AG09309 (cell line): ENCODE measurements at regions not wholly inside any gene's neighbourhood (a gene's known extent, or its start where the extent isn't known, plus 50 kb on each side); places are given as distances from the start of the nearest gene placed in this dataset.
"Not testable (repeated sequence)": the region's sequence is repeated elsewhere in the genome, so short reads cannot be mapped to it uniquely, and the experiment has no call there.

Experiments used
- DNase-seq: peaks from one replicate; pipeline ENCODE4 v3.0.0-alpha.2; 2010; ENCODE audit warnings: low read depth
- H3K4me3 ChIP-seq: 2 replicates; pipeline ENCODE4 v1.5.1; 2011; ENCODE audit warnings: mild to moderate bottlenecking, low read depth, low read length, moderate library complexity; ENCODE audit not compliant: control insufficient read depth
- TF ChIP-seq, protein P1 (sequence below): IDR thresholded peaks from 2 replicates; pipeline ENCODE4 v1.5.1; 2011; ENCODE audit warnings: mild to moderate bottlenecking, low read depth, low read length, inconsistent platforms; ENCODE audit not compliant: insufficient read depth, control insufficient read depth; ENCODE audit errors: missing control alignments

- DNase-seq, result no peak
- no peak overlapping the region for H3K4me3 ChIP-seq
- TF ChIP-seq, protein P1, sequence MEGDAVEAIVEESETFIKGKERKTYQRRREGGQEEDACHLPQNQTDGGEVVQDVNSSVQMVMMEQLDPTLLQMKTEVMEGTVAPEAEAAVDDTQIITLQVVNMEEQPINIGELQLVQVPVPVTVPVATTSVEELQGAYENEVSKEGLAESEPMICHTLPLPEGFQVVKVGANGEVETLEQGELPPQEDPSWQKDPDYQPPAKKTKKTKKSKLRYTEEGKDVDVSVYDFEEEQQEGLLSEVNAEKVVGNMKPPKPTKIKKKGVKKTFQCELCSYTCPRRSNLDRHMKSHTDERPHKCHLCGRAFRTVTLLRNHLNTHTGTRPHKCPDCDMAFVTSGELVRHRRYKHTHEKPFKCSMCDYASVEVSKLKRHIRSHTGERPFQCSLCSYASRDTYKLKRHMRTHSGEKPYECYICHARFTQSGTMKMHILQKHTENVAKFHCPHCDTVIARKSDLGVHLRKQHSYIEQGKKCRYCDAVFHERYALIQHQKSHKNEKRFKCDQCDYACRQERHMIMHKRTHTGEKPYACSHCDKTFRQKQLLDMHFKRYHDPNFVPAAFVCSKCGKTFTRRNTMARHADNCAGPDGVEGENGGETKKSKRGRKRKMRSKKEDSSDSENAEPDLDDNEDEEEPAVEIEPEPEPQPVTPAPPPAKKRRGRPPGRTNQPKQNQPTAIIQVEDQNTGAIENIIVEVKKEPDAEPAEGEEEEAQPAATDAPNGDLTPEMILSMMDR, result no peak
Measured at GRCh38 chr3:166531730-166532129, 694.5 kb upstream of the BCHE start.

GRCh38 chr3:166527325-166527724 lies 690.1 kb upstream of the BCHE start:
- TF ChIP-seq, protein P1, result no peak
- DNase-seq, result no peak
- H3K4me3 ChIP-seq, result no peak overlapping the region

DNA sequence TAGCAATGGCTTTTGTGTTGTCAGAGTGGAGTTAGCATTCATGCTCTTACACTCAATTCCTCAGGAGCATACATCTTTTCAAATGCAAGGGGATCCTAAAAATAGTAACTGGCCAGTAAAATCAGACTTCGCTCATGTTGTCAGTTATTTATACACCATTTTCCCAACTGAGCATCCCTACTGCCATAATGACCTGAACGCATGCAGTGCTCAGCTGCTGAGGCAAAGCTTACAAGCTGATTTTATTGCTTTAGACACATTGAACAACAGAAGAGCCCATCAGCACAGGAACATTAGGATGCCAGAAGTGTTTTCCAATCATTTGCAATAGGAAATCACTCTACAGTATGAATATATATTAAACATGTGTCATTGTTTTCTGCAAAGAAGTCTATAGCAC lies 689.7 kb upstream of the BCHE start:
- DNase-seq, result no peak
- no peak overlapping the region for H3K4me3 ChIP-seq
- TF ChIP-seq, protein P1, result no peak

DNA sequence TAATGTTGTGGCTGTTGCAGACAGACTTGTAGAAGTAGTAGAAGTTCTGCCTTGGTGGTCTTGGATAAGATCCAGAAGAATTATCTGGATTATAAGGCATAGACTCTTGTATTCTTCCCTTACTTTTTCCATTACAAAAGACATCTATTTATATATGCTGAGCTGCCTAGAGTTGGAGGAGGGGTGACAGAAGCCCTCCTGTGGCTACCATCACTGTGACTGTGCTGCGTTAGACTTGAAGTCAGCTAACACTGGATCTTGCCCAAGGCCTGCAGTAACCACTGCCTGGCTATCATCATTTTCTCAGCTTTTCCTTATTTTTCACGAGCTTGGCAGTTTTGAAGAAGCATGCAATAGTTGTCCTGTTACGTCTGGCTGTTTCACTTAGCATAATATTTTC lies 684.8 kb upstream of the BCHE start:
- DNase-seq, result no peak
- TF ChIP-seq, protein P1, result no peak
- no peak overlapping the region for H3K4me3 ChIP-seq

DNA sequence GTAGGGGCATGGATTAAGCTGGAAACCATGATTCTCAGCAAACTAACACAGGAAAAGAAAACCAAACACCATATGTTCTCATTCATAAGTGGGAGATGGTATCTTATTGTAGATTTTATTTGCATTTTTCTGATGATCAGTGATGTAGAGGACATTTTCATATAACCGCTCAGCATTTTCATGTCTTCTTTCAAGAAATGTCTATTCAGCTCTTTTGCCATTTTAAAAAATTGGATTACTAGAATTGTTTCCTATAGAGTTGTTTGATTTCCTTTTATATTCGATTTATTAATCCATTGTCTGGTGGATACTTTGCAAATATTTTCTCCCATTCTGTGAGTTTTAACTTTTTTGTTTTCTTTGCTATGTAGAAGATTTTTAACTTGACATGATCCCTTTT lies 682.2 kb upstream of the BCHE start:
- H3K4me3 ChIP-seq, result no peak overlapping the region
- TF ChIP-seq, protein P1, result no peak
- no peak for DNase-seq

GRCh38 chr3:166518040-166518439 lies 680.8 kb upstream of the BCHE start:
- H3K4me3 ChIP-seq, result no peak overlapping the region
- DNase-seq, result no peak
- TF ChIP-seq, protein P1, result no peak

DNA sequence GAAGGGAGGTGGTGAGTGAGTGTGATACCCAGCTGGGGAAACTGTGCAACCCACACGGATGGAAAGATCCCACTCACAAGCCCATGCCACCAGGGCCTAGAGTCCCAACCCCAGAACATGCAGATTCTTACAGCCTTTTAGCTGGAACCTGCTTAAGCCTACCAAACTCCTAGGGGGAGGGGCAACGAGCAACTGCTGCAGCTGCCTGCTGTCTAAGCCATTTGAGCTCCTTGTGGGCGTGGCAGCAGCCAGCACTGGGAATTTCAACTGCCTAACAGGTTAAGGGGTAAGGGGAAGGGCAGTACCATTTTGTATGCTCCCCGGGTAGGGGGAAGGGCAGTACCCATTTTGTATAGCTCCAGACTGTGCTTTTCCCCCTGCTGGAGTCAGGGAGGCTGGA lies 673.2 kb upstream of the BCHE start:
- H3K4me3 ChIP-seq, result no peak overlapping the region
- no peak for DNase-seq
- TF ChIP-seq, protein P1, result no peak

- not testable (repeated sequence) for H3K4me3 ChIP-seq, DNase-seq
Measured at GRCh38 chr3:166500420-166500819, 663.2 kb upstream of the BCHE start.
